HepG2 (cell line): ENCODE measurements at regions not wholly inside any gene's neighbourhood (a gene's known extent, or its start where the extent isn't known, plus 50 kb on each side); places are given as distances from the start of the nearest gene placed in this dataset.

Experiments used
- ATAC-seq: fragments of 200-7000 bp; cut with Tn5 transposase; 3 replicates; pipeline ENCODE4 v1.9.1; 2020; ENCODE audit warnings: mild to moderate bottlenecking, moderate library complexity
- BruUV-seq: library from RNA; stranded (reverse); fragments of 400-500 nt; replicated peaks from 2 replicates; lab custom pipeline; 2021; lab: Mats Ljungman, UMichigan
- CTCF ChIA-PET: fragments of 300-600 bp; formaldehyde crosslinking; extraction: SDS; loops from one replicate; lab custom pipeline; 2021; ENCODE audit warnings: low total read pairs, inconsistent platforms, low intra/inter-chr PET ratio; lab: Yijun Ruan, JAX
- POLR2A ChIA-PET: fragments of 350-600 bp; sonication (Branson Sonifier 250); formaldehyde crosslinking; loops from one replicate; lab custom pipeline; 2020; ENCODE audit warnings: antibody characterized with exemption, inconsistent platforms; lab: Yijun Ruan, JAX
- DNase-seq: peaks from one replicate; pipeline ENCODE4 v3.0.0-alpha.2; 2015; ENCODE audit warnings: low spot score
- FAIRE-seq: peaks from 3 replicates; lab custom pipeline; 2011; peaks lifted over from hg19 to GRCh38; lab: Jason Lieb, UNC
- H2AFZ ChIP-seq: one replicate; pipeline ENCODE4 v1.6.1; 2011; ENCODE audit warnings: low read length, inconsistent platforms
- H3K27ac ChIP-seq: fragments of 300-600 bp; 3 replicates; pipeline ENCODE4 v1.8.0; 2011; ENCODE audit warnings: mixed run types, mild to moderate bottlenecking, mixed read lengths, low read length, inconsistent platforms; ENCODE audit not compliant: insufficient read depth; ENCODE audit errors: extremely low read length
- H3K27me3 ChIP-seq, 2 experiments: fragments of 200-600 bp in 1 of 2; 2 replicates in 1 of 2; 3 replicates in 1 of 2; pipeline versions ENCODE4 v1.6.0 to v1.8.0; 2011; ENCODE audit warnings: low read length in 2 of 2, mild to moderate bottlenecking in 2 of 2, moderate library complexity in 2 of 2, inconsistent platforms in 1 of 2; ENCODE audit not compliant: insufficient read depth in 2 of 2, control insufficient read depth in 1 of 2
- H3K36me3 ChIP-seq, 2 experiments: fragments of 200-600 bp in 1 of 2; replicated peaks in 1 of 2; 2 replicates in 1 of 2; 3 replicates in 1 of 2; pipeline versions ENCODE4 v1.5.1 to v1.8.0; 2011; ENCODE audit warnings: low read length in 2 of 2, inconsistent platforms in 1 of 2; ENCODE audit not compliant: insufficient read depth in 2 of 2, control insufficient read depth in 1 of 2
- H3K4me1 ChIP-seq: 2 replicates; pipeline ENCODE4 v1.5.1; 2012; ENCODE audit warnings: low read length, inconsistent platforms; ENCODE audit not compliant: insufficient read depth
- H3K4me2 ChIP-seq: 2 replicates; pipeline ENCODE4 v1.6.0; 2011; ENCODE audit warnings: low read depth, low read length, inconsistent platforms
- H3K4me3 ChIP-seq, 3 experiments: fragments of 200-600 bp in 1 of 3; sonication (generic), shearing (Covaris generic) in 1 of 3; replicated peaks in 1 of 3; 2 replicates each; pipeline ENCODE4 v1.5.1; 2011 to 2016; ENCODE audit warnings: low read length in 3 of 3, inconsistent platforms in 2 of 3, low read depth in 2 of 3, mild to moderate bottlenecking in 2 of 3, control low read depth in 1 of 3, mixed read lengths in 1 of 3; ENCODE audit not compliant: insufficient read depth in 1 of 3
- H3K79me2 ChIP-seq: one replicate; pipeline ENCODE4 v1.6.1; 2011; ENCODE audit warnings: low read length, inconsistent platforms; ENCODE audit not compliant: insufficient read depth
- H3K9ac ChIP-seq: 2 replicates; pipeline ENCODE4 v1.6.0; 2011; ENCODE audit warnings: mild to moderate bottlenecking, low read depth, low read length, inconsistent platforms; ENCODE audit not compliant: insufficient read depth
- H3K9me3 ChIP-seq: 2 replicates; pipeline ENCODE4 v1.5.1; 2012; ENCODE audit warnings: mild to moderate bottlenecking, low read length
- H4K20me1 ChIP-seq: 2 replicates; pipeline ENCODE4 v1.6.0; 2011; ENCODE audit warnings: inconsistent platforms, mild to moderate bottlenecking, low read length, moderate library complexity; ENCODE audit not compliant: insufficient read depth
- RARG ChIP-seq: sonication (generic); formaldehyde crosslinking; IDR thresholded peaks from 2 replicates; pipeline ENCODE4 v1.4.0; 2020; ENCODE audit warnings: low read depth, mild to moderate bottlenecking, missing genetic modification reagents
- RXRB ChIP-seq: IDR thresholded peaks from 2 replicates; pipeline ENCODE4 v1.6.1; 2016; ENCODE audit warnings: borderline replicate concordance, missing genetic modification reagents, missing compliant biosample characterization
- ZNF10 ChIP-seq: sonication (generic); formaldehyde crosslinking; IDR thresholded peaks from 2 replicates; pipeline ENCODE4 v1.4.0; 2020; ENCODE audit warnings: mild to moderate bottlenecking, low read depth, missing genetic modification reagents, borderline replicate concordance
- ZNF337 ChIP-seq: sonication (generic); formaldehyde crosslinking; IDR thresholded peaks from 2 replicates; pipeline ENCODE4 v1.5.1; 2020; ENCODE audit warnings: missing genetic modification reagents, low read depth, mild to moderate bottlenecking, borderline replicate concordance
- WGBS: methylation state at CpG from one replicate; pipeline ENCODE4 v1.1.6; 2017; ENCODE audit warnings: low lambda C conversion rate; 5-methylcytosine and 5-hydroxymethylcytosine counted together
- in situ Hi-C: cut with HindIII; loops from 2 replicates; pipeline ENCODE4 v1.10.0; 2017; ENCODE audit warnings: low pct_unique_long_range_greater_than_20kb; ENCODE audit not compliant: extremely low pct_ligation_motif_present
- intact Hi-C: fragments of 100-400 bp; cut with micrococcal nuclease; formaldehyde crosslinking; loops from one replicate; pipeline ENCODE4 v1.10.0; 2022; ENCODE audit not compliant: unreplicated experiment
- TF ChIP-seq, protein P1 (sequence below): sonication (generic); formaldehyde crosslinking; IDR thresholded peaks from 2 replicates; pipeline ENCODE4; 2020; ENCODE audit warnings: missing genetic modification reagents, mild to moderate bottlenecking, borderline replicate concordance
- TF ChIP-seq, protein P2 (sequence below): sonication (generic); formaldehyde crosslinking; IDR thresholded peaks from 2 replicates; pipeline ENCODE4 v1.4.0; 2020; ENCODE audit warnings: missing genetic modification reagents

DNA sequence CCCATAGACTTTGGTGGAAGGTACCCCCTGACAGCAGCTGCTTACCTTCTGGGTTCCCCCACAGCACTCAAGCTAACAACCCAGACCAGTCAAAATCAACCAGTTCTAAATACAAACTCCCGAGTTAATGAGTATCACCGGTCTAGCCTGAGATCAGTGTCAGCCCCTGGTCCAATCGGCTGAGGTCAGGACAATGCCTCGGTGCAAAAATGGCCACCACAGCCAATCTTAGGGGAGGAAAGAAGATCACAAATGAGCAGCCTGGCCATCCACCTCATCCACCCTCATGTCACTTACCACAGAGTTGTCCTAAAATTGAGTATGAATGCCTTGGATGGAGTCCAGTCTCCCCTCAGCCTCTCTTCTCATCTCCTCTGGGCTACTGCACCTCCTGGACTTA, 128.5 kb downstream of the PHETA1 start:
- no peaks in the 10 kb centered on the region for H3K9me3 ChIP-seq
- CTCF ChIA-PET, result no interaction called here
- FAIRE-seq, result no peak

More for the DNA sequence above, 128.5 kb downstream of the PHETA1 start:
- no peaks in the 10 kb centered on the region for H4K20me1 ChIP-seq
- no peaks in the 10 kb centered on the region for H3K4me1 ChIP-seq
- TF ChIP-seq, protein P1, sequence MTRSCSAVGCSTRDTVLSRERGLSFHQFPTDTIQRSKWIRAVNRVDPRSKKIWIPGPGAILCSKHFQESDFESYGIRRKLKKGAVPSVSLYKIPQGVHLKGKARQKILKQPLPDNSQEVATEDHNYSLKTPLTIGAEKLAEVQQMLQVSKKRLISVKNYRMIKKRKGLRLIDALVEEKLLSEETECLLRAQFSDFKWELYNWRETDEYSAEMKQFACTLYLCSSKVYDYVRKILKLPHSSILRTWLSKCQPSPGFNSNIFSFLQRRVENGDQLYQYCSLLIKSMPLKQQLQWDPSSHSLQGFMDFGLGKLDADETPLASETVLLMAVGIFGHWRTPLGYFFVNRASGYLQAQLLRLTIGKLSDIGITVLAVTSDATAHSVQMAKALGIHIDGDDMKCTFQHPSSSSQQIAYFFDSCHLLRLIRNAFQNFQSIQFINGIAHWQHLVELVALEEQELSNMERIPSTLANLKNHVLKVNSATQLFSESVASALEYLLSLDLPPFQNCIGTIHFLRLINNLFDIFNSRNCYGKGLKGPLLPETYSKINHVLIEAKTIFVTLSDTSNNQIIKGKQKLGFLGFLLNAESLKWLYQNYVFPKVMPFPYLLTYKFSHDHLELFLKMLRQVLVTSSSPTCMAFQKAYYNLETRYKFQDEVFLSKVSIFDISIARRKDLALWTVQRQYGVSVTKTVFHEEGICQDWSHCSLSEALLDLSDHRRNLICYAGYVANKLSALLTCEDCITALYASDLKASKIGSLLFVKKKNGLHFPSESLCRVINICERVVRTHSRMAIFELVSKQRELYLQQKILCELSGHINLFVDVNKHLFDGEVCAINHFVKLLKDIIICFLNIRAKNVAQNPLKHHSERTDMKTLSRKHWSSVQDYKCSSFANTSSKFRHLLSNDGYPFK (CRISPR knock-in tag), result peak; percentile 62; the same call in 1 of the 2 replicates
- TF ChIP-seq RXRB (CRISPR knock-in tag) (no peak), ZNF337 (CRISPR knock-in tag) (no peak), RARG (no peak), ZNF10 (CRISPR knock-in tag) (no peak)
- TF ChIP-seq, protein P2, sequence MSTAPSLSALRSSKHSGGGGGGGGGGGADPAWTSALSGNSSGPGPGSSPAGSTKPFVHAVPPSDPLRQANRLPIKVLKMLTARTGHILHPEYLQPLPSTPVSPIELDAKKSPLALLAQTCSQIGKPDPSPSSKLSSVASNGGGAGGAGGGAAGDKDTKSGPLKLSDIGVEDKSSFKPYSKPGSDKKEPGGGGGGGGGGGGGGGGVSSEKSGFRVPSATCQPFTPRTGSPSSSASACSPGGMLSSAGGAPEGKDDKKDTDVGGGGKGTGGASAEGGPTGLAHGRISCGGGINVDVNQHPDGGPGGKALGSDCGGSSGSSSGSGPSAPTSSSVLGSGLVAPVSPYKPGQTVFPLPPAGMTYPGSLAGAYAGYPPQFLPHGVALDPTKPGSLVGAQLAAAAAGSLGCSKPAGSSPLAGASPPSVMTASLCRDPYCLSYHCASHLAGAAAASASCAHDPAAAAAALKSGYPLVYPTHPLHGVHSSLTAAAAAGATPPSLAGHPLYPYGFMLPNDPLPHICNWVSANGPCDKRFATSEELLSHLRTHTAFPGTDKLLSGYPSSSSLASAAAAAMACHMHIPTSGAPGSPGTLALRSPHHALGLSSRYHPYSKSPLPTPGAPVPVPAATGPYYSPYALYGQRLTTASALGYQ (CRISPR knock-in tag), result no peak
- no peak overlapping the region for H3K9ac ChIP-seq
- POLR2A ChIA-PET, result no interaction called here
- no peak for ATAC-seq
- in situ Hi-C loops, result no loop called here
- no peak overlapping the region for H3K4me2 ChIP-seq
- no TSS peak for BruUV-seq
- H3K27me3 ChIP-seq, result peaks cover 0 to 12% of the 10 kb centered on the region in 2 experiments; a peak in 2 of 5 replicates
- no peaks in the 10 kb centered on the region for H3K79me2 ChIP-seq
- H3K36me3 ChIP-seq, result no peaks in the 10 kb centered on the region
- 0% methylated on average over 3 of the region's 4 CpGs for WGBS
- DNase-seq, result no peak
- H3K4me3 ChIP-seq, result no peak overlapping the region
- H2AFZ ChIP-seq, result no peak overlapping the region
- intact Hi-C loops, result no loop called here
- H3K27ac ChIP-seq, result no peak overlapping the region
